ENCODE measurements at regions not wholly inside any gene's neighbourhood (a gene's known extent, or its start where the extent isn't known, plus 50 kb on each side); places are given as distances from the start of the nearest gene placed in this dataset.
"Not testable (repeated sequence)": the region's sequence is repeated elsewhere in the genome, so short reads cannot be mapped to it uniquely, and the experiment has no call there.

- DNase-seq = no peak
Measured at GRCh38 chr5:116976767-116977166, 402.1 kb upstream of the SEMA6A start.

GRCh38 chr5:116971131-116971530 lies 396.5 kb upstream of the SEMA6A start:
- no peak for DNase-seq

- DNase-seq = no peak
Measured at GRCh38 chr5:116970318-116970717, 395.7 kb upstream of the SEMA6A start.

- DNase-seq = no peak
Measured at GRCh38 chr5:116964438-116964837, 389.8 kb upstream of the SEMA6A start.

GRCh38 chr5:116961021-116961420 lies 386.4 kb upstream of the SEMA6A start:
- no peak for DNase-seq

GRCh38 chr5:116959843-116960242 lies 385.2 kb upstream of the SEMA6A start:
- no peak for DNase-seq

- DNase-seq = no peak
Measured at GRCh38 chr5:116953251-116953930, 378.8 kb upstream of the SEMA6A start.

GRCh38 chr5:116951219-116951618 lies 376.6 kb upstream of the SEMA6A start:
- no peak for DNase-seq

- DNase-seq = peak; percentile 0 to 4 (median 3)
Measured at GRCh38 chr5:116947691-116948528, 373.3 kb upstream of the SEMA6A start.

GRCh38 chr5:116945613-116946382 lies 371.2 kb upstream of the SEMA6A start:
- not testable (repeated sequence) for DNase-seq

- DNase-seq = no peak
Measured at GRCh38 chr5:116944183-116944582, 369.6 kb upstream of the SEMA6A start.

- no peak for DNase-seq
Measured at GRCh38 chr5:116942622-116943021, 368.0 kb upstream of the SEMA6A start.

- DNase-seq = no peak
Measured at GRCh38 chr5:116939641-116940040, 365.0 kb upstream of the SEMA6A start.

GRCh38 chr5:116938488-116938887 lies 363.9 kb upstream of the SEMA6A start:
- DNase-seq = no peak

GRCh38 chr5:116935561-116936162 lies 361.0 kb upstream of the SEMA6A start:
- no peak for DNase-seq

GRCh38 chr5:116930616-116931015 lies 356.0 kb upstream of the SEMA6A start:
- no peak for DNase-seq

- no peak for DNase-seq
Measured at GRCh38 chr5:116923344-116923743, 348.7 kb upstream of the SEMA6A start.

- DNase-seq = no peak
Measured at GRCh38 chr5:116922532-116922931, 347.9 kb upstream of the SEMA6A start.

- DNase-seq = no peak
Measured at GRCh38 chr5:116914869-116915504, 340.4 kb upstream of the SEMA6A start.

- DNase-seq = no peak
Measured at GRCh38 chr5:116912221-116912620, 337.6 kb upstream of the SEMA6A start.

GRCh38 chr5:116911074-116911473 lies 336.5 kb upstream of the SEMA6A start:
- DNase-seq = no peak

GRCh38 chr5:116908537-116908936 lies 333.9 kb upstream of the SEMA6A start:
- DNase-seq = no peak

GRCh38 chr5:116905885-116906284 lies 331.3 kb upstream of the SEMA6A start:
- no peak for DNase-seq
